Osteoblast (primary cell): ENCODE measurements at regions not wholly inside any gene's neighbourhood (a gene's known extent, or its start where the extent isn't known, plus 50 kb on each side); places are given as distances from the start of the nearest gene placed in this dataset.
"Not testable (repeated sequence)": the region's sequence is repeated elsewhere in the genome, so short reads cannot be mapped to it uniquely, and the experiment has no call there.

Source experiments
- DNase-seq: peaks from one replicate; pipeline ENCODE4 v3.0.0; 2011; ENCODE audit warnings: low spot score, mixed read lengths; ENCODE audit not compliant: insufficient read length; ENCODE audit errors: missing footprints
- H2AFZ ChIP-seq: 2 replicates; pipeline ENCODE4 v1.6.0; 2011; ENCODE audit warnings: mild to moderate bottlenecking, low read length
- H3K27ac ChIP-seq: 2 replicates; pipeline ENCODE4 v1.5.1; 2011; ENCODE audit warnings: mild to moderate bottlenecking, low read depth, low read length, moderate library complexity
- H3K27me3 ChIP-seq: 2 replicates; pipeline ENCODE4 v1.6.0; 2012; ENCODE audit warnings: mild to moderate bottlenecking, control low read depth, inconsistent platforms, low read length, moderate library complexity; ENCODE audit not compliant: insufficient read depth
- H3K36me3 ChIP-seq: 2 replicates; pipeline ENCODE4 v1.5.1; 2011; ENCODE audit warnings: mild to moderate bottlenecking, low read length, control low read depth, moderate library complexity; ENCODE audit not compliant: insufficient read depth
- H3K4me1 ChIP-seq: 2 replicates; pipeline ENCODE4 v1.5.1; 2011; ENCODE audit warnings: mild to moderate bottlenecking, low read length, control low read depth, moderate library complexity; ENCODE audit not compliant: insufficient read depth
- H3K4me2 ChIP-seq: 2 replicates; pipeline ENCODE4 v1.6.0; 2011; ENCODE audit warnings: mild to moderate bottlenecking, low read length; ENCODE audit not compliant: insufficient read depth
- H3K4me3 ChIP-seq: fragments of 200-600 bp; sonication (generic); 3 replicates; pipeline ENCODE4 v1.5.1; 2012; ENCODE audit warnings: mild to moderate bottlenecking, low read length, inconsistent platforms; ENCODE audit not compliant: insufficient read depth
- H3K79me2 ChIP-seq: 2 replicates; pipeline ENCODE4 v1.6.0; 2012; ENCODE audit warnings: mild to moderate bottlenecking, low read length, control low read depth, inconsistent platforms; ENCODE audit not compliant: insufficient read depth
- H3K9me3 ChIP-seq: 2 replicates; pipeline ENCODE4 v1.5.1; 2011; ENCODE audit warnings: low read depth, low read length, control low read depth
- H4K20me1 ChIP-seq: 2 replicates; pipeline ENCODE4 v1.6.0; 2012; ENCODE audit warnings: mild to moderate bottlenecking, low read length, control low read depth; ENCODE audit not compliant: insufficient read depth
- TF ChIP-seq, protein P1 (sequence below): IDR thresholded peaks from 2 replicates; pipeline ENCODE4 v1.5.1; 2011; ENCODE audit warnings: mild to moderate bottlenecking, low read depth, low read length, moderate library complexity; ENCODE audit errors: extremely low read depth

DNA sequence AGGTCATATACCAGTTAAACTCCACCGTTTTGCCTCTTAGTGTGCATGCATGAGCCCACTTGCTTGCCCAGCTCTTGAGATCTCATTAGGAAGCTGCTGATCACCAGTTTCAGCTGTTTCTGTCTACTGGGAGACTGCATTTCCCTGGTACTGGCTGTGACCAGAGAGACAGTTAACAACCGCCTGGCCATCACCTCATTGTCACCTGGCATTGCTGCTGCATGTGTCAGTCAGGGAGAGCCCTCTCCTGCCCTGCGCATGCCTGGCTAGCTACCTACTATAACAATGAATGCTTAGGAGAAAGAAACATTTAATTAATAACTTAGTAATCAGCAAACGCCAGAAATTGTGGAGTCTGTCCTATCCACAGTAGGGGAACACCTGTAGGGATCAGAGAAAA is 265.8 kb upstream of the CYRIA start:
- H3K27ac ChIP-seq: no peak overlapping the region
- H3K4me2 ChIP-seq: no peak overlapping the region
- H4K20me1 ChIP-seq: no peaks in the 10 kb centered on the region
- H3K4me1 ChIP-seq: no peaks in the 10 kb centered on the region
- H3K79me2 ChIP-seq: no peaks in the 10 kb centered on the region
- DNase-seq: no peak
- H2AFZ ChIP-seq: no peak overlapping the region
- TF ChIP-seq, protein P1, sequence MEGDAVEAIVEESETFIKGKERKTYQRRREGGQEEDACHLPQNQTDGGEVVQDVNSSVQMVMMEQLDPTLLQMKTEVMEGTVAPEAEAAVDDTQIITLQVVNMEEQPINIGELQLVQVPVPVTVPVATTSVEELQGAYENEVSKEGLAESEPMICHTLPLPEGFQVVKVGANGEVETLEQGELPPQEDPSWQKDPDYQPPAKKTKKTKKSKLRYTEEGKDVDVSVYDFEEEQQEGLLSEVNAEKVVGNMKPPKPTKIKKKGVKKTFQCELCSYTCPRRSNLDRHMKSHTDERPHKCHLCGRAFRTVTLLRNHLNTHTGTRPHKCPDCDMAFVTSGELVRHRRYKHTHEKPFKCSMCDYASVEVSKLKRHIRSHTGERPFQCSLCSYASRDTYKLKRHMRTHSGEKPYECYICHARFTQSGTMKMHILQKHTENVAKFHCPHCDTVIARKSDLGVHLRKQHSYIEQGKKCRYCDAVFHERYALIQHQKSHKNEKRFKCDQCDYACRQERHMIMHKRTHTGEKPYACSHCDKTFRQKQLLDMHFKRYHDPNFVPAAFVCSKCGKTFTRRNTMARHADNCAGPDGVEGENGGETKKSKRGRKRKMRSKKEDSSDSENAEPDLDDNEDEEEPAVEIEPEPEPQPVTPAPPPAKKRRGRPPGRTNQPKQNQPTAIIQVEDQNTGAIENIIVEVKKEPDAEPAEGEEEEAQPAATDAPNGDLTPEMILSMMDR: no peak
- H3K4me3 ChIP-seq: no peak overlapping the region
- no peaks in the 10 kb centered on the region for H3K27me3 ChIP-seq
- no peaks in the 10 kb centered on the region for H3K36me3 ChIP-seq
- no peaks in the 10 kb centered on the region for H3K9me3 ChIP-seq

DNA sequence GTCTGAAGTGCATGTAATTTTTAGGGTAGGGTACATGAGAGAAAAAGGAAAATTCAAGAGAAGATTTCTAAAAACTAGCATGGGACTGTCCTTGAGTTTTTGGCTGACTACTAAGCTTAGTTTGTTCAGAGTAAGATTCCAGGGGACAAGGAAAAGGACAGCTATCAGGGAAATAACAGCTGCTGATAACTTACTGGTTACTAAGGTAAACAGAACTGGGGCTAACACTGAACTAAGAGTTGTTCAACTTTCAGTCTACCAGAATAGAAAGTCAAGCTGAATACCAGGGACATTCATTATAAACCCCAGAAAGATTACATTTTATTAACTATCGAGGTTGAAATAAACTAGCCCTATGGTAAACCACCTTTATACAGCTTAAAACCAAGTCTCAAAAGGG is 261.8 kb upstream of the CYRIA start:
- Histone ChIP-seq H3K27me3 (no peaks in the 10 kb centered on the region), H4K20me1 (no peaks in the 10 kb centered on the region), H3K79me2 (no peaks in the 10 kb centered on the region), H3K36me3 (no peaks in the 10 kb centered on the region), H3K27ac (no peak overlapping the region), H3K4me1 (no peaks in the 10 kb centered on the region), H3K9me3 (no peaks in the 10 kb centered on the region), H3K4me2 (no peak overlapping the region), H3K4me3 (no peak overlapping the region), H2AFZ (no peak overlapping the region)
- no peak for DNase-seq
- TF ChIP-seq, protein P1: no peak

DNA sequence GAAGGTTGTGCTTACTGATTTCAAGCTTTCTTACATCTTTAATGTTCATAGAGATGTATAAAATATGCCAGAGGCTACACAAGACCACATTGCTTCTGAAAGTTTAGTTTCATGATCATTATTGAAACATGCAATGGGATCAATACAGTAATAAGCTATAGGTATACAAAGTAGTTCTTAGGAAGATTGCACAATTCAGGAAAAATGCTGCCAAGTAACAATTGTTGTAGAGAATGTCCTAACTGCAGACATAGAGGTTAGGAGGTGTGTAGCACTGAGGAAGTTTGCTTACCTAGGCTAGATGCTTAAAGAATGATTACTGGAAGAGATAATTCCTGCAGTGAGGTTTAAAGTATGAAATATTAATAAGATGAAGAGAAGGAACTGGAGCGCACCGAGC is 259.5 kb upstream of the CYRIA start:
- DNase-seq: no peak
- no peak overlapping the region for H2AFZ ChIP-seq
- no peaks in the 10 kb centered on the region for H4K20me1 ChIP-seq
- H3K4me2 ChIP-seq: no peak overlapping the region
- H3K79me2 ChIP-seq: no peaks in the 10 kb centered on the region
- H3K4me1 ChIP-seq: no peaks in the 10 kb centered on the region
- H3K36me3 ChIP-seq: no peaks in the 10 kb centered on the region
- H3K9me3 ChIP-seq: no peaks in the 10 kb centered on the region
- TF ChIP-seq, protein P1: no peak
- H3K27ac ChIP-seq: no peak overlapping the region
- H3K4me3 ChIP-seq: no peak overlapping the region
- H3K27me3 ChIP-seq: no peaks in the 10 kb centered on the region

DNA sequence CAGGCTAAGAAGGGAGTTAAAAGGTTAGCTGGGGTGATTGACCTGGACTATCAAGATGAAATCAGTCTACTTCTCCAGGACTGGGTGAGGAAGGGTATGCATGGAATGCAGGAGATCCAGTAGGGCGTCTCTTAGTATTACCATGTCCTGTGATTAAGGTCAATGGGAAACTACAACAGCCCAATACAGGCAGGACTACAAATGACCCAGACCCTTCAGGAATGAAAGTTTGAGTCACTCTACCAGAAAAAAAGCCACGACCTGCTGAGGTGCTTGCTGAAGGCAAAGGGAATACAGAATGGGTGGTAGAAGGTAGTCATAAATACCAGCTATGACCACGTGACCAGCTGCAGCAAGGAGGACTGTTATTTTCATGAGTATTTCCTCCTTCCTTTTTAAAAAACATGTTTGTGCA is 249.7 kb upstream of the CYRIA start:
- H3K4me1 ChIP-seq, H3K4me2 ChIP-seq, H3K27ac ChIP-seq, H3K36me3 ChIP-seq, H4K20me1 ChIP-seq, H2AFZ ChIP-seq, H3K4me3 ChIP-seq, H3K79me2 ChIP-seq, H3K27me3 ChIP-seq, DNase-seq, H3K9me3 ChIP-seq: not testable (repeated sequence)

DNA sequence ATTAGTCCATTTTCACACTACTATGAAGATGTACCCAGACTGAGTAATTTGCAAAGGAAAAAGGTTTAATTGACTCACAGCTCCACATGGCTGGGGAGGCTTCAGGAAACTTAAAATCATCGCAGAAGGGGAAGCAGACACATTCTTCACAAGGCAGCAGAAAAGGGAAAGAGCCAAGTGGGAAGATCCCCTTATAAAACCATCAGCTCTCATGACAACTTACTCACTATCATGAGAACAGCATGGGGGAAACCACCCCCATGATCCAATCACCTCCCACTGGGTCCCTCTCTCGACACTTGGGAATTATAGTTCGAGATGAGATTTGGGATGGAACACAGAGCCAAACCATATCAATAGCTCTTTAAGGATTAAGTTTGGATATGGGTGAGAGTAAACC is 246.1 kb upstream of the CYRIA start:
- no peak for DNase-seq

More for the DNA sequence above, 246.1 kb upstream of the CYRIA start:
- Histone ChIP-seq H3K9me3 (peaks cover 2% of the 10 kb centered on the region), H3K27ac (no peak overlapping the region), H3K4me2 (no peak overlapping the region), H3K27me3 (no peaks in the 10 kb centered on the region), H3K4me3 (no peak overlapping the region), H4K20me1 (no peaks in the 10 kb centered on the region), H2AFZ (no peak overlapping the region), H3K4me1 (no peaks in the 10 kb centered on the region), H3K79me2 (no peaks in the 10 kb centered on the region), H3K36me3 (no peaks in the 10 kb centered on the region)
- TF ChIP-seq, protein P1: no peak
